ENCODE measurements at regions not wholly inside any gene's neighbourhood (a gene's known extent, or its start where the extent isn't known, plus 50 kb on each side); places are given as distances from the start of the nearest gene placed in this dataset.
A peak's percentile ranks its signal among the peaks of the same experiment; 100 is the strongest.

GRCh38 chr1:173405281-173405680 lies 71.9 kb upstream of the PRDX6 start:
- H3K4me1 ChIP-seq (ENCODE audit: control insufficient read depth, extremely low read depth, insufficient read depth, low read length), result peaks cover 6% of the 10 kb centered on the region
- TF ChIP-seq, protein P1, sequence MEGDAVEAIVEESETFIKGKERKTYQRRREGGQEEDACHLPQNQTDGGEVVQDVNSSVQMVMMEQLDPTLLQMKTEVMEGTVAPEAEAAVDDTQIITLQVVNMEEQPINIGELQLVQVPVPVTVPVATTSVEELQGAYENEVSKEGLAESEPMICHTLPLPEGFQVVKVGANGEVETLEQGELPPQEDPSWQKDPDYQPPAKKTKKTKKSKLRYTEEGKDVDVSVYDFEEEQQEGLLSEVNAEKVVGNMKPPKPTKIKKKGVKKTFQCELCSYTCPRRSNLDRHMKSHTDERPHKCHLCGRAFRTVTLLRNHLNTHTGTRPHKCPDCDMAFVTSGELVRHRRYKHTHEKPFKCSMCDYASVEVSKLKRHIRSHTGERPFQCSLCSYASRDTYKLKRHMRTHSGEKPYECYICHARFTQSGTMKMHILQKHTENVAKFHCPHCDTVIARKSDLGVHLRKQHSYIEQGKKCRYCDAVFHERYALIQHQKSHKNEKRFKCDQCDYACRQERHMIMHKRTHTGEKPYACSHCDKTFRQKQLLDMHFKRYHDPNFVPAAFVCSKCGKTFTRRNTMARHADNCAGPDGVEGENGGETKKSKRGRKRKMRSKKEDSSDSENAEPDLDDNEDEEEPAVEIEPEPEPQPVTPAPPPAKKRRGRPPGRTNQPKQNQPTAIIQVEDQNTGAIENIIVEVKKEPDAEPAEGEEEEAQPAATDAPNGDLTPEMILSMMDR (conservative IDR thresholded peaks at IDR 0.05 in 1 of 2, IDR thresholded peaks at IDR 0.05 in 1 of 2; ENCODE audit: low read depth in 1 of 2, low read length in 2 of 2), result no peak
- TF ChIP-seq EZH2 (IDR thresholded peaks at IDR 0.05; ENCODE audit: low read length, missing control alignments), result no peak
- no peak overlapping the region for H3K27ac ChIP-seq (ENCODE audit: insufficient read depth, low read length)
- H3K36me3 ChIP-seq (ENCODE audit: control insufficient read depth, insufficient read depth, low read length), result no peaks in the 10 kb centered on the region
- H3K27me3 ChIP-seq (ENCODE audit: control insufficient read depth, insufficient read depth, low read length), result no peaks in the 10 kb centered on the region
- no peaks in the 10 kb centered on the region for H4K20me1 ChIP-seq (ENCODE audit: control insufficient read depth, extremely low read depth, insufficient read depth, low read length)
- no peaks in the 10 kb centered on the region for H3K9me3 ChIP-seq (ENCODE audit: control insufficient read depth, insufficient read depth, low read depth, low read length)
- no peak overlapping the region for H3K9ac ChIP-seq (ENCODE audit: insufficient read depth, low read length)
- no peaks in the 10 kb centered on the region for H3K79me2 ChIP-seq (ENCODE audit: control insufficient read depth, insufficient read depth, low read length)
- DNase-seq (ENCODE audit: low read depth in 2 of 2), result no peak
- no peak overlapping the region for H3K4me3 ChIP-seq (replicated peaks in 1 of 4; ENCODE audit: control extremely low read depth in 1 of 4, insufficient read depth in 1 of 4, low read depth in 3 of 4, low read length in 4 of 4)
- H3K4me2 ChIP-seq (ENCODE audit: extremely low read depth, insufficient read depth, low read length), result no peak overlapping the region
- H2AFZ ChIP-seq (ENCODE audit: low read length), result no peak overlapping the region

DNA sequence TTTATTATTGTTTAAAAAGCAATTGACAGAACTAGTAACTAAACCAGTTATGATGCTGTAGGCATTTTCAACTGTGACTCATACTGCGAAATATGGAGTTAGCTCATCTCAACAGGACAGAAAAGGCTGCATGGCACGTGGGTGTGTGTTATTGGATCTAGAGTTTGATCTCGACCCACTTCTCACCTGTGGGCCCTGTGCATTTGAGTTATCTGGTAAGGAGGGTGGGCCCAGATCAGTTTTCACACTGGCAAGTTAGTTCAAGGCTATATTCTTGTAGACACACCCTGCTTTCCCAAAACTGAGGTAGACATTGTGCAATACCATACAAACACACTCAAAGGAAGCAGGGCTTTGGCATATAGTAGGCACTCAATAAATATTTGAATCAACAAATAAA lies 71.3 kb upstream of the PRDX6 start:
- Histone ChIP-seq H3K4me3 (replicated peaks in 1 of 4; ENCODE audit: control extremely low read depth in 1 of 4, insufficient read depth in 1 of 4, low read depth in 3 of 4, low read length in 4 of 4) (no peak overlapping the region), H3K4me2 (ENCODE audit: extremely low read depth, insufficient read depth, low read length) (no peak overlapping the region), H3K36me3 (ENCODE audit: control insufficient read depth, insufficient read depth, low read length) (no peaks in the 10 kb centered on the region), H3K79me2 (ENCODE audit: control insufficient read depth, insufficient read depth, low read length) (no peaks in the 10 kb centered on the region), H3K27ac (ENCODE audit: insufficient read depth, low read length) (no peak overlapping the region), H2AFZ (ENCODE audit: low read length) (no peak overlapping the region), H3K9ac (ENCODE audit: insufficient read depth, low read length) (no peak overlapping the region), H3K9me3 (ENCODE audit: control insufficient read depth, insufficient read depth, low read depth, low read length) (no peaks in the 10 kb centered on the region), H3K27me3 (ENCODE audit: control insufficient read depth, insufficient read depth, low read length) (no peaks in the 10 kb centered on the region), H3K4me1 (ENCODE audit: control insufficient read depth, extremely low read depth, insufficient read depth, low read length) (peaks cover 6% of the 10 kb centered on the region), H4K20me1 (ENCODE audit: control insufficient read depth, extremely low read depth, insufficient read depth, low read length) (no peaks in the 10 kb centered on the region)
- DNase-seq (ENCODE audit: low read depth in 2 of 2), result peak; percentile 66 to 76
- TF ChIP-seq, protein P1 (conservative IDR thresholded peaks at IDR 0.05 in 1 of 2, IDR thresholded peaks at IDR 0.05 in 1 of 2; ENCODE audit: low read depth in 1 of 2, low read length in 2 of 2), result no peak
- TF ChIP-seq EZH2 (IDR thresholded peaks at IDR 0.05; ENCODE audit: low read length, missing control alignments), result no peak

DNA sequence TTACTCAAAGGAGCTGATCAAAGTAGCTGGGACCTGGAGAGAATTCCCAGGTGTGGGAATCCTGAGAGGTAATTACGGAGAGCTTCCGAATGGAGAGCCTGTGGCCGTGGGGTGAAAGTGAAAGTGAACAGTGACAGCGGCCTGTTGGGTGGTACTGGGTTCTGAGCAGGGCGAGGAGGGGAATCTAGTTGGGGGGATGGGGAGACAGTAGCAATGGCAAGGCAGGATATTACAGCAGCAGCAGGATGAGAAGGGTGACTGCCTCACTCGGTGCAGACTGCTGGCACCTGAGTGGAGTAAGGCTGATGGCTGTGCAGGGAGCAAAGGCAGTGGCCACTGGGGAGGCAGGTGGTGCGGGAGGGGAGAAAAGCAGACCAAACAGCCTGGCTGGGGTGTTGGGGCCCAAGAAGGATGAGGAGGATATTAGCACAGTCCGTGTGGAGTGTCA lies 70.3 kb upstream of the PRDX6 start:
- no peak overlapping the region for H3K27ac ChIP-seq (ENCODE audit: insufficient read depth, low read length)
- H3K36me3 ChIP-seq (ENCODE audit: control insufficient read depth, insufficient read depth, low read length), result no peaks in the 10 kb centered on the region
- no peak for DNase-seq (ENCODE audit: low read depth in 2 of 2)
- no peaks in the 10 kb centered on the region for H4K20me1 ChIP-seq (ENCODE audit: control insufficient read depth, extremely low read depth, insufficient read depth, low read length)
- H2AFZ ChIP-seq (ENCODE audit: low read length), result no peak overlapping the region
- H3K9ac ChIP-seq (ENCODE audit: insufficient read depth, low read length), result no peak overlapping the region
- H3K4me2 ChIP-seq (ENCODE audit: extremely low read depth, insufficient read depth, low read length), result no peak overlapping the region
- no peak for TF ChIP-seq EZH2 (IDR thresholded peaks at IDR 0.05; ENCODE audit: low read length, missing control alignments)
- TF ChIP-seq, protein P1 (conservative IDR thresholded peaks at IDR 0.05 in 1 of 2, IDR thresholded peaks at IDR 0.05 in 1 of 2; ENCODE audit: low read depth in 1 of 2, low read length in 2 of 2), result no peak
- H3K79me2 ChIP-seq (ENCODE audit: control insufficient read depth, insufficient read depth, low read length), result no peaks in the 10 kb centered on the region
- H3K9me3 ChIP-seq (ENCODE audit: control insufficient read depth, insufficient read depth, low read depth, low read length), result no peaks in the 10 kb centered on the region
- H3K27me3 ChIP-seq (ENCODE audit: control insufficient read depth, insufficient read depth, low read length), result no peaks in the 10 kb centered on the region
- H3K4me1 ChIP-seq (ENCODE audit: control insufficient read depth, extremely low read depth, insufficient read depth, low read length), result peaks cover 6% of the 10 kb centered on the region
- no peak overlapping the region for H3K4me3 ChIP-seq (replicated peaks in 1 of 4; ENCODE audit: control extremely low read depth in 1 of 4, insufficient read depth in 1 of 4, low read depth in 3 of 4, low read length in 4 of 4)

Data from fibroblast of lung (primary cell).